ENCODE measurements at regions not wholly inside any gene's neighbourhood (a gene's known extent, or its start where the extent isn't known, plus 50 kb on each side); places are given as distances from the start of the nearest gene placed in this dataset.

- DNase-seq (ENCODE audit: low spot score) = no peak
- no peak for TF ChIP-seq CTCF (IDR thresholded peaks at IDR 0.05; ENCODE audit: extremely low read depth, missing control alignments)
These were observed 653.1 kb downstream of the XPNPEP1 start for GRCh38 chr10:109270173-109270572.

- no peak for DNase-seq (ENCODE audit: low spot score)
- TF ChIP-seq CTCF (IDR thresholded peaks at IDR 0.05; ENCODE audit: extremely low read depth, missing control alignments) = no peak
These were observed 659.3 kb downstream of the XPNPEP1 start for GRCh38 chr10:109264004-109264403.

- DNase-seq (ENCODE audit: low spot score) = no peak
- TF ChIP-seq CTCF (IDR thresholded peaks at IDR 0.05; ENCODE audit: extremely low read depth, missing control alignments) = no peak
These were observed 662.1 kb downstream of the XPNPEP1 start for GRCh38 chr10:109261231-109261630.

GRCh38 chr10:109259293-109259692, 664.0 kb downstream of the XPNPEP1 start:
- no peak for DNase-seq (ENCODE audit: low spot score)
- no peak for TF ChIP-seq CTCF (IDR thresholded peaks at IDR 0.05; ENCODE audit: extremely low read depth, missing control alignments)

GRCh38 chr10:109253306-109253705, 670.0 kb downstream of the XPNPEP1 start:
- DNase-seq (ENCODE audit: low spot score) = no peak
- TF ChIP-seq CTCF (IDR thresholded peaks at IDR 0.05; ENCODE audit: extremely low read depth, missing control alignments) = no peak

GRCh38 chr10:109250152-109250551, 673.2 kb downstream of the XPNPEP1 start:
- no peak for DNase-seq (ENCODE audit: low spot score)
- TF ChIP-seq CTCF (IDR thresholded peaks at IDR 0.05; ENCODE audit: extremely low read depth, missing control alignments) = no peak

- TF ChIP-seq CTCF (IDR thresholded peaks at IDR 0.05; ENCODE audit: extremely low read depth, missing control alignments) = no peak
- DNase-seq (ENCODE audit: low spot score) = no peak
These were observed 675.5 kb downstream of the XPNPEP1 start for GRCh38 chr10:109247814-109248213.

All from GM20000 (cell line).